HL-60 (cell line): ENCODE measurements at regions not wholly inside any gene's neighbourhood (a gene's known extent, or its start where the extent isn't known, plus 50 kb on each side); places are given as distances from the start of the nearest gene placed in this dataset.

Experiments used
- DNase-seq, 2 experiments: peaks; one replicate each; pipeline ENCODE4 v3.0.0-alpha.2; 2010 to 2020; ENCODE audit warnings: low read depth in 1 of 2, low spot score in 1 of 2
- H3K27ac ChIP-seq: fragments of 250-450 bp; sonication (Bioruptor Pico); replicated peaks from 2 replicates; pipeline ENCODE4 v1.5.1; 2020; ENCODE audit warnings: mild to moderate bottlenecking, moderate library complexity
- H3K27me3 ChIP-seq: fragments of 250-450 bp; sonication (Bioruptor Pico); 2 replicates; pipeline ENCODE4 v1.5.1; 2021; ENCODE audit warnings: mild to moderate bottlenecking, moderate library complexity; ENCODE audit not compliant: insufficient read depth, poor library complexity, severe bottlenecking
- H3K4me3 ChIP-seq: replicated peaks from 2 replicates; pipeline ENCODE4 v1.5.1; 2011; ENCODE audit warnings: mild to moderate bottlenecking, control low read depth, low read length; ENCODE audit not compliant: insufficient read depth
- GABPA ChIP-seq: IDR thresholded peaks from 2 replicates; pipeline ENCODE4 v1.6.1; 2012; ENCODE audit warnings: low read depth
- POLR2AphosphoS5 ChIP-seq: IDR thresholded peaks from 2 replicates; pipeline ENCODE4 v1.6.1; 2012; ENCODE audit warnings: low read depth
- REST ChIP-seq: IDR thresholded peaks from 2 replicates; pipeline ENCODE4 v1.6.1; 2012; ENCODE audit warnings: low read depth; ENCODE audit not compliant: insufficient replicate concordance
- SPI1 ChIP-seq: IDR thresholded peaks from 2 replicates; pipeline ENCODE4 v1.6.1; 2012; ENCODE audit warnings: low read depth, mild to moderate bottlenecking, borderline replicate concordance
- TF ChIP-seq, protein P1 (sequence below): IDR thresholded peaks from one replicate; pipeline ENCODE4 v1.5.1; 2011; ENCODE audit warnings: low read length, control low read depth, inconsistent platforms; ENCODE audit not compliant: insufficient read depth

DNA sequence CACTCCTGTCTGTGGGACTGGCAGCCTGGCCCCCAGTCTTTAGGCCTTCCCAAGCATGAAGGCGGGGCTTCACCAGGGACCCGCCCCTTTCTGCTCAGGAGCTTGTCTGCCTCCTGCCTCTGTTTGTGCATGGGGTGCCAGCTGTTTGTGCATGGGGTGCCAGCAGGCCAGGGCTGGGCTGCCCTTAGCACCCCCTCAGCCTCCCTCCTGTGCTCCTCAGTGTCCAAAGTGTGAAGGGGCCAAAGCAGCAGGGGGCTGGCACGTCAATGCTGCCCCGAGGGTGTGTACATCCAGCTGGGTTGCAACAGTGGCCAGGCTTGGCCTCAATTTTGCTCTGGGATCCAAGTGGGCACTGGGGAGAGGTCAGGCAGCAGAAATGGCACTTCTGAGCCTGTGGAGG, 298.0 kb upstream of the GALNT5 start:
- Histone ChIP-seq H3K27ac (no peak overlapping the region), H3K27me3 (no peaks in the 10 kb centered on the region), H3K4me3 (no peak overlapping the region)
- no peak for TF ChIP-seq SPI1
- TF ChIP-seq REST = no peak
- TF ChIP-seq, protein P1, sequence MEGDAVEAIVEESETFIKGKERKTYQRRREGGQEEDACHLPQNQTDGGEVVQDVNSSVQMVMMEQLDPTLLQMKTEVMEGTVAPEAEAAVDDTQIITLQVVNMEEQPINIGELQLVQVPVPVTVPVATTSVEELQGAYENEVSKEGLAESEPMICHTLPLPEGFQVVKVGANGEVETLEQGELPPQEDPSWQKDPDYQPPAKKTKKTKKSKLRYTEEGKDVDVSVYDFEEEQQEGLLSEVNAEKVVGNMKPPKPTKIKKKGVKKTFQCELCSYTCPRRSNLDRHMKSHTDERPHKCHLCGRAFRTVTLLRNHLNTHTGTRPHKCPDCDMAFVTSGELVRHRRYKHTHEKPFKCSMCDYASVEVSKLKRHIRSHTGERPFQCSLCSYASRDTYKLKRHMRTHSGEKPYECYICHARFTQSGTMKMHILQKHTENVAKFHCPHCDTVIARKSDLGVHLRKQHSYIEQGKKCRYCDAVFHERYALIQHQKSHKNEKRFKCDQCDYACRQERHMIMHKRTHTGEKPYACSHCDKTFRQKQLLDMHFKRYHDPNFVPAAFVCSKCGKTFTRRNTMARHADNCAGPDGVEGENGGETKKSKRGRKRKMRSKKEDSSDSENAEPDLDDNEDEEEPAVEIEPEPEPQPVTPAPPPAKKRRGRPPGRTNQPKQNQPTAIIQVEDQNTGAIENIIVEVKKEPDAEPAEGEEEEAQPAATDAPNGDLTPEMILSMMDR = no peak
- TF ChIP-seq GABPA = no peak
- TF ChIP-seq POLR2AphosphoS5 = no peak
- DNase-seq = no peak

DNA sequence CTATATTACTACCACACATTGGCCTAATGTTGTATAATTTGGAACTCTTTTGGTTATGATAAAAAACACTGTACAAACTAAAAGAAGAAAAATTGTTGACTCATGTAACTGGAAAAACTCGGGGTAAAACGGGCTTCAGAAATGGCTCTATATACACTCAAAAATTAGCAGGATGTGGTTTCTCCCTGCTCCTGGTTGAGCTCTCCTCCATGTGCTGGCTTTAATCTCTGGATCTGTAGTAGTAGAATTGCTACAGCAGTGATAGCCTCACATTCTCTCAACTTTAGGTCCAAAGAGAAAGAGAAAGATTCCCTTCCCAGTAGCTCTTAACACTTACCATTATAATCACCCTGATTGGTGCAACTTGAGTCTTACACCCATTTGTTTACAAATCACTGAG, 274.9 kb upstream of the GALNT5 start:
- DNase-seq = no peak
- TF ChIP-seq GABPA (no peak), REST (no peak), POLR2AphosphoS5 (no peak), SPI1 (no peak)
- TF ChIP-seq, protein P1 = no peak
- Histone ChIP-seq H3K27me3 (no peaks in the 10 kb centered on the region), H3K4me3 (no peak overlapping the region), H3K27ac (no peak overlapping the region)

DNA sequence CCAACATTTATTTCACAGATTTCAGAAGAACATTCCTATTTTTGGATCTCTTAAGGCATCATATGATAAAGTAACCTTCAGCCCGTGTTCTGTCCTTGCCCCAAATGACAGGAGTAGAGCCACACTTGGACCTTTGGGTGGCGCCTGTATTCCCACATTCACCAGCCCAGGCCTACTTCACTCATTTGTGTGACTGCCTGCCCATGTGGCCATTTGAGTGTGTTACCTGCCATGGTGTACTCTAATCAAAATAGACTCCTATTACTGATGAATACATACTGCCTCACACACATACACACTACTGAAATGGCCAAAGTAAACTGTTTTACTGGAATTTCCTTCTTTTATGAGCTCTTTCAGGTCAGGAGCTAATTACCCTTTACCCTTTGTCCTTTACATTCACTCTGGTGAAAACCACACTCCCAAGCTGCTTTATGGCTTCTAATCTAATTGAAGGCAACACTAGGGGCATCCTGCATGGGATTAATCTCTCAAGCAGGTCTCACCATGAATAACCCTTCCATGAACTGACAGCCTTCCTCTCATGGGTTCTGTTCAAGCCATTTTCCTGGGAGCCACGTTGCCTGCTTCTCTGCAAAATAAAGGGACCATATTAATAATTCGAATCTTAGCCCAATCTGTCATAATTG, 271.0 kb upstream of the GALNT5 start:
- H3K4me3 ChIP-seq = no peak overlapping the region
- no peak for TF ChIP-seq SPI1
- TF ChIP-seq, protein P1 = no peak
- no peak for TF ChIP-seq REST
- no peak for TF ChIP-seq POLR2AphosphoS5
- no peak for TF ChIP-seq GABPA
- no peaks in the 10 kb centered on the region for H3K27me3 ChIP-seq
- H3K27ac ChIP-seq = no peak overlapping the region
- no peak for DNase-seq
